ENCODE measurements at regions not wholly inside any gene's neighbourhood (a gene's known extent, or its start where the extent isn't known, plus 50 kb on each side); places are given as distances from the start of the nearest gene placed in this dataset.

- no peak overlapping the region for H3K27ac Mint-ChIP-seq (ENCODE audit: unreplicated experiment)
- peaks cover 4% of the 10 kb centered on the region for H3K36me3 Mint-ChIP-seq (ENCODE audit: unreplicated experiment)
- TF ChIP-seq, protein P1, sequence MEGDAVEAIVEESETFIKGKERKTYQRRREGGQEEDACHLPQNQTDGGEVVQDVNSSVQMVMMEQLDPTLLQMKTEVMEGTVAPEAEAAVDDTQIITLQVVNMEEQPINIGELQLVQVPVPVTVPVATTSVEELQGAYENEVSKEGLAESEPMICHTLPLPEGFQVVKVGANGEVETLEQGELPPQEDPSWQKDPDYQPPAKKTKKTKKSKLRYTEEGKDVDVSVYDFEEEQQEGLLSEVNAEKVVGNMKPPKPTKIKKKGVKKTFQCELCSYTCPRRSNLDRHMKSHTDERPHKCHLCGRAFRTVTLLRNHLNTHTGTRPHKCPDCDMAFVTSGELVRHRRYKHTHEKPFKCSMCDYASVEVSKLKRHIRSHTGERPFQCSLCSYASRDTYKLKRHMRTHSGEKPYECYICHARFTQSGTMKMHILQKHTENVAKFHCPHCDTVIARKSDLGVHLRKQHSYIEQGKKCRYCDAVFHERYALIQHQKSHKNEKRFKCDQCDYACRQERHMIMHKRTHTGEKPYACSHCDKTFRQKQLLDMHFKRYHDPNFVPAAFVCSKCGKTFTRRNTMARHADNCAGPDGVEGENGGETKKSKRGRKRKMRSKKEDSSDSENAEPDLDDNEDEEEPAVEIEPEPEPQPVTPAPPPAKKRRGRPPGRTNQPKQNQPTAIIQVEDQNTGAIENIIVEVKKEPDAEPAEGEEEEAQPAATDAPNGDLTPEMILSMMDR (IDR thresholded peaks at IDR 0.05), result no peak
- peaks cover 12% of the 10 kb centered on the region for H3K9me3 Mint-ChIP-seq (ENCODE audit: unreplicated experiment)
- no peaks in the 10 kb centered on the region for H3K27me3 Mint-ChIP-seq (ENCODE audit: unreplicated experiment)
- no peak overlapping the region for H3K4me3 Mint-ChIP-seq (ENCODE audit: unreplicated experiment)
- peaks cover 12% of the 10 kb centered on the region for H3K4me1 Mint-ChIP-seq (ENCODE audit: unreplicated experiment)
- no peak for DNase-seq (ENCODE audit: extremely low spot score, unreplicated experiment)
These were observed 180.1 kb upstream of the BCL6 start for GRCh38 chr3:187925326-187925725.

GRCh38 chr3:187926620-187927019, 181.4 kb upstream of the BCL6 start:
- TF ChIP-seq, protein P1 (IDR thresholded peaks at IDR 0.05), result no peak
- no peak for DNase-seq (ENCODE audit: extremely low spot score, unreplicated experiment)
- Mint-ChIP-seq H3K27ac (ENCODE audit: unreplicated experiment) (no peak overlapping the region), H3K4me1 (ENCODE audit: unreplicated experiment) (peaks cover 8% of the 10 kb centered on the region), H3K27me3 (ENCODE audit: unreplicated experiment) (no peaks in the 10 kb centered on the region), H3K4me3 (ENCODE audit: unreplicated experiment) (no peak overlapping the region), H3K9me3 (ENCODE audit: unreplicated experiment) (peaks cover 12% of the 10 kb centered on the region), H3K36me3 (ENCODE audit: unreplicated experiment) (peaks cover 4% of the 10 kb centered on the region)

GRCh38 chr3:187927565-187927964, 182.3 kb upstream of the BCL6 start:
- Mint-ChIP-seq H3K9me3 (ENCODE audit: unreplicated experiment) (peaks cover 12% of the 10 kb centered on the region), H3K27ac (ENCODE audit: unreplicated experiment) (no peak overlapping the region), H3K36me3 (ENCODE audit: unreplicated experiment) (peaks cover 4% of the 10 kb centered on the region), H3K27me3 (ENCODE audit: unreplicated experiment) (no peaks in the 10 kb centered on the region), H3K4me1 (ENCODE audit: unreplicated experiment) (peaks cover 5% of the 10 kb centered on the region), H3K4me3 (ENCODE audit: unreplicated experiment) (no peak overlapping the region)
- TF ChIP-seq, protein P1 (IDR thresholded peaks at IDR 0.05), result no peak
- no peak for DNase-seq (ENCODE audit: extremely low spot score, unreplicated experiment)

DNA sequence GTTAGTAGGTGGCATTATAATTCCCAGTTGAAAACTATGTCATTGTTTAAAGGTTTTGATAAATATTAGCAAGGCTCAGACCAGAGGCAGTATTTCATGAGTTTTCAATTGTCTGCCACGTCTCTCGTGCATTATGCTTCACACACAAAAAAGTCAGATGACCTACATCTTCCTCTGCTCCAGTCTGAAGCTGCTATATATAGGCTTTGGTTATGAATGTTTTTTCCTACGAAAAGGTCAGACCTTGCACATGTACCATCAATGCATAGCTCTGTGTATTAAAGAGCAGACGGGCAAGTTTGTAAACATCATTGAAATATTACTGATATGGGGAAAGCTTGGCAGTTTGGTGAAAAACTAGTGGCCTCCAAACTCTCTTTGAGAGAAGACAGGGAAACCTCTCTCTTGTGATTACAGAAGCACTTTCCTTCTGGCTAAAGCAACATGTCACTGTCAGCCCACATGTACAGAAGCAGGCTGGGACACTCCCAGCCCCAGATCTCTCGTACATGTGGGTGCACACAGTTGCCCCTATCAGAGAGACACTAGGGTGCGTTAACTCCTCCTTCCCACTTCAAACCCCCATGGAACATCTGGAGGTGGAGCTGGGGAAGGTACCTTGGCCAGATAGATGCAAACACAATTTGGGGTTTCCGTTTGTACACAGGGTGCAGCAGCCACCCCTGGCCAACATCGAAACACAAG, 184.0 kb upstream of the BCL6 start:
- Mint-ChIP-seq H3K36me3 (ENCODE audit: unreplicated experiment) (peaks cover 4% of the 10 kb centered on the region), H3K9me3 (ENCODE audit: unreplicated experiment) (peaks cover 12% of the 10 kb centered on the region), H3K27me3 (ENCODE audit: unreplicated experiment) (no peaks in the 10 kb centered on the region)

GRCh38 chr3:187930021-187930420, 184.8 kb upstream of the BCL6 start:
- no peaks in the 10 kb centered on the region for H3K27me3 Mint-ChIP-seq (ENCODE audit: unreplicated experiment)
- no peak for DNase-seq (ENCODE audit: extremely low spot score, unreplicated experiment)
- H3K4me3 Mint-ChIP-seq (ENCODE audit: unreplicated experiment), result no peak overlapping the region
- no peaks in the 10 kb centered on the region for H3K36me3 Mint-ChIP-seq (ENCODE audit: unreplicated experiment)
- peaks cover 7% of the 10 kb centered on the region for H3K9me3 Mint-ChIP-seq (ENCODE audit: unreplicated experiment)
- TF ChIP-seq, protein P1 (IDR thresholded peaks at IDR 0.05), result no peak
- no peak overlapping the region for H3K27ac Mint-ChIP-seq (ENCODE audit: unreplicated experiment)
- H3K4me1 Mint-ChIP-seq (ENCODE audit: unreplicated experiment), result peaks cover 2% of the 10 kb centered on the region

More for the DNA sequence above, 184.0 kb upstream of the BCL6 start:
- Mint-ChIP-seq H3K27ac (ENCODE audit: unreplicated experiment) (no peak overlapping the region), H3K4me3 (ENCODE audit: unreplicated experiment) (no peak overlapping the region), H3K4me1 (ENCODE audit: unreplicated experiment) (peaks cover 2% of the 10 kb centered on the region)
- TF ChIP-seq, protein P1 (IDR thresholded peaks at IDR 0.05), result no peak
- no peak for DNase-seq (ENCODE audit: extremely low spot score, unreplicated experiment)

Data from osteocyte (in vitro differentiated cells).